ENCODE measurements at regions not wholly inside any gene's neighbourhood (a gene's known extent, or its start where the extent isn't known, plus 50 kb on each side); places are given as distances from the start of the nearest gene placed in this dataset.

DNA sequence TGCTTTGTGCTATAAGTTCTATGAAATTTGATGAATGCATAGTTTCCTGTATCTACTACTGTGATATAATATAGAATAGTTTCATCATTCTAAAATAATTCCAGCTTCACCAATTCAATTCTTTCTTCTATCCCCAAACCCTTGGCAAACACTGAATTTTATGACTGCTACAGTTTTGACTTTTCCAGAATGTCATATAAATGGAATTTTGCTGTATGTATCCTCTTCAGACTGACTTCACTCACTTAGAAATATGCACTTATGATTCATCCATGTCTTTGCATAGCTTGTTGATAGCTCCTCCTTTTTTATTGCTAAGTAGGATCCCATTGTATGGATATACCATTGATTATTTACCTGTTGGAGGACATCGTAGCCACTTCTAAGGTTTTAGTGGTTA, 89.1 kb upstream of the HS3ST3A1 start:
- in situ Hi-C loops (cut with HindIII; ENCODE audit: low pct_unique_long_range_greater_than_20kb, low sequenced_read_pairs) (no loop called here), intact Hi-C loops (cut with micrococcal nuclease; ENCODE audit: unreplicated experiment) (no loop called here)
- Histone ChIP-seq H3K4me1 (ENCODE audit: control insufficient read depth, insufficient read depth, low read length) (no peaks in the 10 kb centered on the region), H3K27ac (ENCODE audit: low read length) (no peak overlapping the region), H3K4me3 (ENCODE audit: low read depth in 2 of 2, low read length in 2 of 2) (no peak overlapping the region), H3K36me3 (ENCODE audit: control insufficient read depth, insufficient read depth, low read length) (no peaks in the 10 kb centered on the region), H3K9me3 (ENCODE audit: control insufficient read depth, insufficient read depth, low read depth, low read length) (no peaks in the 10 kb centered on the region), H3K27me3 (ENCODE audit: control insufficient read depth, insufficient read depth, low read length) (no peaks in the 10 kb centered on the region)
- ATAC-seq = no peak
- BruUV-seq (replicated peaks) = no TSS peak
- CTCF ChIA-PET = no interaction called here
- no peak for DNase-seq (ENCODE audit: low read depth, low spot score)
- POLR2A ChIA-PET = no interaction called here
- TF ChIP-seq POLR2AphosphoS5 (IDR thresholded peaks at IDR 0.05; ENCODE audit: low read depth, low read length) (no peak), SIN3A (IDR thresholded peaks at IDR 0.05; ENCODE audit: borderline replicate concordance, insufficient read depth, low read depth, low read length) (no peak), TCF7L2 (IDR thresholded peaks at IDR 0.05; ENCODE audit: low read depth, low read length) (no peak)
- TF ChIP-seq, protein P1, sequence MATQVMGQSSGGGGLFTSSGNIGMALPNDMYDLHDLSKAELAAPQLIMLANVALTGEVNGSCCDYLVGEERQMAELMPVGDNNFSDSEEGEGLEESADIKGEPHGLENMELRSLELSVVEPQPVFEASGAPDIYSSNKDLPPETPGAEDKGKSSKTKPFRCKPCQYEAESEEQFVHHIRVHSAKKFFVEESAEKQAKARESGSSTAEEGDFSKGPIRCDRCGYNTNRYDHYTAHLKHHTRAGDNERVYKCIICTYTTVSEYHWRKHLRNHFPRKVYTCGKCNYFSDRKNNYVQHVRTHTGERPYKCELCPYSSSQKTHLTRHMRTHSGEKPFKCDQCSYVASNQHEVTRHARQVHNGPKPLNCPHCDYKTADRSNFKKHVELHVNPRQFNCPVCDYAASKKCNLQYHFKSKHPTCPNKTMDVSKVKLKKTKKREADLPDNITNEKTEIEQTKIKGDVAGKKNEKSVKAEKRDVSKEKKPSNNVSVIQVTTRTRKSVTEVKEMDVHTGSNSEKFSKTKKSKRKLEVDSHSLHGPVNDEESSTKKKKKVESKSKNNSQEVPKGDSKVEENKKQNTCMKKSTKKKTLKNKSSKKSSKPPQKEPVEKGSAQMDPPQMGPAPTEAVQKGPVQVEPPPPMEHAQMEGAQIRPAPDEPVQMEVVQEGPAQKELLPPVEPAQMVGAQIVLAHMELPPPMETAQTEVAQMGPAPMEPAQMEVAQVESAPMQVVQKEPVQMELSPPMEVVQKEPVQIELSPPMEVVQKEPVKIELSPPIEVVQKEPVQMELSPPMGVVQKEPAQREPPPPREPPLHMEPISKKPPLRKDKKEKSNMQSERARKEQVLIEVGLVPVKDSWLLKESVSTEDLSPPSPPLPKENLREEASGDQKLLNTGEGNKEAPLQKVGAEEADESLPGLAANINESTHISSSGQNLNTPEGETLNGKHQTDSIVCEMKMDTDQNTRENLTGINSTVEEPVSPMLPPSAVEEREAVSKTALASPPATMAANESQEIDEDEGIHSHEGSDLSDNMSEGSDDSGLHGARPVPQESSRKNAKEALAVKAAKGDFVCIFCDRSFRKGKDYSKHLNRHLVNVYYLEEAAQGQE (IDR thresholded peaks at IDR 0.05; ENCODE audit: insufficient read depth in 1 of 2, low read depth in 2 of 2, low read length in 1 of 2) = no peak
- TF ChIP-seq, protein P2, sequence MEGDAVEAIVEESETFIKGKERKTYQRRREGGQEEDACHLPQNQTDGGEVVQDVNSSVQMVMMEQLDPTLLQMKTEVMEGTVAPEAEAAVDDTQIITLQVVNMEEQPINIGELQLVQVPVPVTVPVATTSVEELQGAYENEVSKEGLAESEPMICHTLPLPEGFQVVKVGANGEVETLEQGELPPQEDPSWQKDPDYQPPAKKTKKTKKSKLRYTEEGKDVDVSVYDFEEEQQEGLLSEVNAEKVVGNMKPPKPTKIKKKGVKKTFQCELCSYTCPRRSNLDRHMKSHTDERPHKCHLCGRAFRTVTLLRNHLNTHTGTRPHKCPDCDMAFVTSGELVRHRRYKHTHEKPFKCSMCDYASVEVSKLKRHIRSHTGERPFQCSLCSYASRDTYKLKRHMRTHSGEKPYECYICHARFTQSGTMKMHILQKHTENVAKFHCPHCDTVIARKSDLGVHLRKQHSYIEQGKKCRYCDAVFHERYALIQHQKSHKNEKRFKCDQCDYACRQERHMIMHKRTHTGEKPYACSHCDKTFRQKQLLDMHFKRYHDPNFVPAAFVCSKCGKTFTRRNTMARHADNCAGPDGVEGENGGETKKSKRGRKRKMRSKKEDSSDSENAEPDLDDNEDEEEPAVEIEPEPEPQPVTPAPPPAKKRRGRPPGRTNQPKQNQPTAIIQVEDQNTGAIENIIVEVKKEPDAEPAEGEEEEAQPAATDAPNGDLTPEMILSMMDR (IDR thresholded peaks at IDR 0.05) = no peak

DNA sequence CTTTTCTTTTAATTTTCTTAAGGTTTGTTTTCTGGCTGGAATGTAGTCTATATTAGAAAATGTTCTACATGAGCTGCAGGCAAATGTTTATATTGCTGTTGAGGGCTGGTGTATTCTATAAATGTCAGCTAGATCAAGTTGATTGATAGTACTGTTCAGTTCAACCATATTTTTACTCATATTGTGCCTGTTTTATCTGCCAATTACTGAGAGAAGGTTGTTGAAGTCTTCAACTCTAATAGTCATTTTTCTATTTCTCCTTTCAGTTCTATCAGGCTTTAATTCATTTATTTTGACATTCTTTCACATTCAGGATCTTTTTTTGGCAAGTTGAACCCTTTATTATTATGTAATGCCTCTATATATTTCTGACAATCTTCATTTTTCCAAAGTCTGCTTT, 93.2 kb upstream of the HS3ST3A1 start:
- H3K9me3 ChIP-seq (ENCODE audit: control insufficient read depth, insufficient read depth, low read depth, low read length) = no peaks in the 10 kb centered on the region
- no peak overlapping the region for H3K4me3 ChIP-seq (ENCODE audit: low read depth in 2 of 2, low read length in 2 of 2)
- POLR2A ChIA-PET = interaction anchor here (0.6 kb wide), 1 partner anchor 659 kb away, joined by 3 read pairs; no protein-coding TSS in a partner anchor
- in situ Hi-C loops (cut with HindIII; ENCODE audit: low pct_unique_long_range_greater_than_20kb, low sequenced_read_pairs) = no loop called here
- H3K27me3 ChIP-seq (ENCODE audit: control insufficient read depth, insufficient read depth, low read length) = no peaks in the 10 kb centered on the region
- intact Hi-C loops (cut with micrococcal nuclease; ENCODE audit: unreplicated experiment) = no loop called here
- TF ChIP-seq, protein P1 (IDR thresholded peaks at IDR 0.05; ENCODE audit: insufficient read depth in 1 of 2, low read depth in 2 of 2, low read length in 1 of 2) = no peak
- TF ChIP-seq TCF7L2 (IDR thresholded peaks at IDR 0.05; ENCODE audit: low read depth, low read length) (no peak), POLR2AphosphoS5 (IDR thresholded peaks at IDR 0.05; ENCODE audit: low read depth, low read length) (no peak), SIN3A (IDR thresholded peaks at IDR 0.05; ENCODE audit: borderline replicate concordance, insufficient read depth, low read depth, low read length) (no peak)
- TF ChIP-seq, protein P2 (IDR thresholded peaks at IDR 0.05) = no peak
- no peaks in the 10 kb centered on the region for H3K4me1 ChIP-seq (ENCODE audit: control insufficient read depth, insufficient read depth, low read length)
- no peaks in the 10 kb centered on the region for H3K36me3 ChIP-seq (ENCODE audit: control insufficient read depth, insufficient read depth, low read length)
- CTCF ChIA-PET = interaction anchor here (0.8 kb wide), 1 partner anchor 361 kb away, joined by 6 read pairs; no protein-coding TSS in a partner anchor
- no peak for ATAC-seq
- DNase-seq (ENCODE audit: low read depth, low spot score) = no peak
- no peak overlapping the region for H3K27ac ChIP-seq (ENCODE audit: low read length)
- BruUV-seq (replicated peaks) = no TSS peak
